ENCODE measurements at regions not wholly inside any gene's neighbourhood (a gene's known extent, or its start where the extent isn't known, plus 50 kb on each side); places are given as distances from the start of the nearest gene placed in this dataset.

- no peaks in the 10 kb centered on the region for H3K27me3 ChIP-seq (ENCODE audit: control insufficient read depth, insufficient read depth, low read length)
- no peak for TF ChIP-seq CTCF (IDR thresholded peaks at IDR 0.05; ENCODE audit: insufficient read depth, low read length, poor library complexity, severe bottlenecking)
- no peak for DNase-seq (ENCODE audit: low read depth)
- H3K4me3 ChIP-seq (ENCODE audit: low read depth, low read length) = no peak overlapping the region
- H3K36me3 ChIP-seq (ENCODE audit: control insufficient read depth, insufficient read depth, low read length) = no peaks in the 10 kb centered on the region
Measured at GRCh38 chr11:91755951-91756707, 468.5 kb upstream of the FAT3 start.

GRCh38 chr11:91755526-91755925 lies 469.1 kb upstream of the FAT3 start:
- no peak for TF ChIP-seq CTCF (IDR thresholded peaks at IDR 0.05; ENCODE audit: insufficient read depth, low read length, poor library complexity, severe bottlenecking)
- Histone ChIP-seq H3K27me3 (ENCODE audit: control insufficient read depth, insufficient read depth, low read length) (no peaks in the 10 kb centered on the region), H3K36me3 (ENCODE audit: control insufficient read depth, insufficient read depth, low read length) (no peaks in the 10 kb centered on the region), H3K4me3 (ENCODE audit: low read depth, low read length) (no peak overlapping the region)
- no peak for DNase-seq (ENCODE audit: low read depth)

GRCh38 chr11:91749251-91749650 lies 475.4 kb upstream of the FAT3 start:
- H3K4me3 ChIP-seq (ENCODE audit: low read depth, low read length) = no peak overlapping the region
- H3K36me3 ChIP-seq (ENCODE audit: control insufficient read depth, insufficient read depth, low read length) = no peaks in the 10 kb centered on the region
- H3K27me3 ChIP-seq (ENCODE audit: control insufficient read depth, insufficient read depth, low read length) = no peaks in the 10 kb centered on the region
- no peak for TF ChIP-seq CTCF (IDR thresholded peaks at IDR 0.05; ENCODE audit: insufficient read depth, low read length, poor library complexity, severe bottlenecking)
- DNase-seq (ENCODE audit: low read depth) = no peak

GRCh38 chr11:91742155-91742554 lies 482.5 kb upstream of the FAT3 start:
- H3K4me3 ChIP-seq (ENCODE audit: low read depth, low read length) = no peak overlapping the region
- H3K36me3 ChIP-seq (ENCODE audit: control insufficient read depth, insufficient read depth, low read length) = no peaks in the 10 kb centered on the region
- no peak for TF ChIP-seq CTCF (IDR thresholded peaks at IDR 0.05; ENCODE audit: insufficient read depth, low read length, poor library complexity, severe bottlenecking)
- H3K27me3 ChIP-seq (ENCODE audit: control insufficient read depth, insufficient read depth, low read length) = no peaks in the 10 kb centered on the region
- peak; percentile 14 for DNase-seq (ENCODE audit: low read depth)

- Histone ChIP-seq H3K36me3 (ENCODE audit: control insufficient read depth, insufficient read depth, low read length) (no peaks in the 10 kb centered on the region), H3K4me3 (ENCODE audit: low read depth, low read length) (no peak overlapping the region), H3K27me3 (ENCODE audit: control insufficient read depth, insufficient read depth, low read length) (no peaks in the 10 kb centered on the region)
- no peak for DNase-seq (ENCODE audit: low read depth)
- no peak for TF ChIP-seq CTCF (IDR thresholded peaks at IDR 0.05; ENCODE audit: insufficient read depth, low read length, poor library complexity, severe bottlenecking)
Measured at GRCh38 chr11:91731051-91731450, 493.6 kb upstream of the FAT3 start.

GRCh38 chr11:91730620-91731019 lies 494.0 kb upstream of the FAT3 start:
- Histone ChIP-seq H3K4me3 (ENCODE audit: low read depth, low read length) (no peak overlapping the region), H3K36me3 (ENCODE audit: control insufficient read depth, insufficient read depth, low read length) (no peaks in the 10 kb centered on the region), H3K27me3 (ENCODE audit: control insufficient read depth, insufficient read depth, low read length) (no peaks in the 10 kb centered on the region)
- TF ChIP-seq CTCF (IDR thresholded peaks at IDR 0.05; ENCODE audit: insufficient read depth, low read length, poor library complexity, severe bottlenecking) = no peak
- no peak for DNase-seq (ENCODE audit: low read depth)

Measured in kidney epithelial cell (primary cell).